Thyroid gland (tissue), 4 donors: ENCODE measurements at regions not wholly inside any gene's neighbourhood (a gene's known extent, or its start where the extent isn't known, plus 50 kb on each side); places are given as distances from the start of the nearest gene placed in this dataset.

Experiments
- CTCF ChIP-seq, 6 experiments: fragments of 200-600 bp in 3 of 6; fragments of 450-650 bp in 3 of 6; sonication (generic) in 3 of 6; IDR thresholded peaks; one replicate each; pipeline ENCODE4 v1.5.1; 2016 to 2019; ENCODE audit warnings: antibody characterized with exemption in 6 of 6, mild to moderate bottlenecking in 2 of 6, inconsistent platforms in 1 of 6, moderate library complexity in 1 of 6
- POLR2A ChIP-seq, 2 donors: fragments of 450-650 bp; IDR thresholded peaks; one replicate each; pipeline ENCODE4 v1.6.1; 2017; ENCODE audit warnings: antibody characterized with exemption in 2 of 2, mild to moderate bottlenecking in 2 of 2, moderate library complexity in 1 of 2

DNA sequence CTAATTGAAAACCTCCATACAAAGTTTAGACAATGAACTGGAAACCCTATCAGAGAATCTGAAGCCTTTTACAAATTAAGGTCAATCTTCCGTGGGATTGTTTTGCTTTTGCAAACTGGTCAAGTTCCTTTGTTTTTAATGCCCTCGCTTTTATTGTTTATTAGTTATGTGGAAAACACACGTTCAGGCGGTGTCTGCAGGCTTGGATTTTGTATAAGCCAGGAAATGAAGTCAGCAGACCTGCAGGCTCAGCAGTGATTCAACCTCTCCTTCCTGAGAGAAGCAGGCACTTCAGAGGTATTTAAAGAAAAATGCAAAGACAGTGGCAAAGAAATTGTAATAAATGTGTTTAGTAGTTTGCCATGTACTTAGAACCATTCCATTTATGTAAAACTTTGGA lies 103.4 kb upstream of the PDE10A start:
- TF ChIP-seq CTCF (IDR thresholded peaks at IDR 0.05) (no peak), POLR2A (IDR thresholded peaks at IDR 0.05) (no peak)
